Endodermal cell (in vitro differentiated cells): ENCODE measurements at regions not wholly inside any gene's neighbourhood (a gene's known extent, or its start where the extent isn't known, plus 50 kb on each side); places are given as distances from the start of the nearest gene placed in this dataset.

Experiments
- DNase-seq: peaks from one replicate; pipeline ENCODE4 v3.0.0-alpha.2; 2017
- H3K27ac ChIP-seq: 2 replicates; pipeline ENCODE4 v1.5.1; 2013; ENCODE audit warnings: mild to moderate bottlenecking, low read depth, low read length, moderate library complexity
- H3K27me3 ChIP-seq: 2 replicates; pipeline ENCODE4 v1.6.1; 2013; ENCODE audit warnings: mild to moderate bottlenecking, low read length, moderate library complexity; ENCODE audit not compliant: insufficient read depth, control insufficient read depth, poor library complexity, severe bottlenecking
- H3K36me3 ChIP-seq: 2 replicates; pipeline ENCODE4 v1.7.0; 2013; ENCODE audit warnings: mild to moderate bottlenecking, low read length, moderate library complexity; ENCODE audit not compliant: control insufficient read depth, insufficient read depth
- H3K4me1 ChIP-seq: one replicate; pipeline ENCODE4 v1.7.0; 2013; ENCODE audit warnings: low read length; ENCODE audit not compliant: control insufficient read depth, insufficient read depth
- H3K4me3 ChIP-seq: 2 replicates; pipeline ENCODE4 v1.5.1; 2013; ENCODE audit warnings: mild to moderate bottlenecking, low read length, moderate library complexity
- H3K9ac ChIP-seq: 2 replicates; pipeline ENCODE4 v1.6.1; 2013; ENCODE audit warnings: mild to moderate bottlenecking, low read length, moderate library complexity; ENCODE audit not compliant: poor library complexity, severe bottlenecking; ENCODE audit errors: extremely low read depth
- H3K9me3 ChIP-seq: 2 replicates; pipeline ENCODE4 v1.6.1; 2013; ENCODE audit warnings: mild to moderate bottlenecking, low read length, moderate library complexity; ENCODE audit not compliant: control insufficient read depth
- H3K27ac Mint-ChIP-seq: 2 replicates; pipeline ENCODE4 v1.8.0; 2020; ENCODE audit warnings: mixed read lengths
- H3K27me3 Mint-ChIP-seq: 2 replicates; pipeline ENCODE4 v1.8.0; 2021; ENCODE audit warnings: mild to moderate bottlenecking, mixed read lengths; ENCODE audit not compliant: insufficient read depth
- H3K36me3 Mint-ChIP-seq: 2 replicates; pipeline ENCODE4 v1.8.0; 2020; ENCODE audit warnings: low read depth, mixed read lengths
- H3K4me1 Mint-ChIP-seq: 2 replicates; pipeline ENCODE4 v1.8.0; 2020; ENCODE audit warnings: mixed read lengths
- H3K4me3 Mint-ChIP-seq: 2 replicates; pipeline ENCODE4 v1.8.0; 2020; ENCODE audit warnings: mild to moderate bottlenecking, moderate library complexity, mixed read lengths
- H3K9me3 Mint-ChIP-seq: 2 replicates; pipeline ENCODE4 v1.8.0; 2020; ENCODE audit warnings: mild to moderate bottlenecking, mixed read lengths
- WGBS, 2 experiments: methylation state at CpG; one replicate each; pipeline versions ENCODE4 v1.1.5 to v1.1.7; 2013; ENCODE audit warnings: missing lambda C conversion rate in 2 of 2, mixed read lengths in 1 of 2; ENCODE audit not compliant: insufficient coverage in 1 of 2, insufficient read length in 1 of 2; 5-methylcytosine and 5-hydroxymethylcytosine counted together
- TF ChIP-seq, protein P1 (sequence below): fragments of 200-600 bp; sonication (generic); conservative IDR thresholded peaks from 2 replicates; pipeline ENCODE4 v1.5.0; 2021; ENCODE audit warnings: antibody characterized with exemption, mild to moderate bottlenecking

DNA sequence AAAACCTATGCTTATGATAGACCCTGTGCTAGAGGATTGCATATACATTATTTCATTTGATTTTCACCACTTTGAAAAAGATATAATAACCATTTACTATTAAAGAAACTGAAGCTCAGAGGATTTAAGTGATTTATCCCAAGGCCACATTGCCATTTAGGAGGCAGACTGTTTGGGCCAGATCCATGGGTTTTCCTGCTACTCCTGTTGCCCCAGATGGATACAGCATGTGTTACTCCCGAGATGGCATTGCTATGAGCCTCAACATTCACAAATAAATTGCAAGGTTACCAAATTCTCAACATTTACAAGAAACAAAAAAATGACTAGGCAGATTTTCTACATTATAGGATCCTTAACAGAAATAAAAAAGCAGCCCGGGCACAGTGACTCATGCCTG is 322.1 kb upstream of the SOX9 start:
- Mint-ChIP-seq H3K4me1 (no peaks in the 10 kb centered on the region), H3K36me3 (no peaks in the 10 kb centered on the region), H3K27ac (no peak overlapping the region), H3K4me3 (no peak overlapping the region), H3K9me3 (peaks cover 5% of the 10 kb centered on the region), H3K27me3 (peaks cover 57% of the 10 kb centered on the region)
- H3K27me3 ChIP-seq, result peaks cover 59% of the 10 kb centered on the region
- peaks cover 4% of the 10 kb centered on the region for H3K4me1 ChIP-seq
- no peaks in the 10 kb centered on the region for H3K9me3 ChIP-seq
- TF ChIP-seq, protein P1, sequence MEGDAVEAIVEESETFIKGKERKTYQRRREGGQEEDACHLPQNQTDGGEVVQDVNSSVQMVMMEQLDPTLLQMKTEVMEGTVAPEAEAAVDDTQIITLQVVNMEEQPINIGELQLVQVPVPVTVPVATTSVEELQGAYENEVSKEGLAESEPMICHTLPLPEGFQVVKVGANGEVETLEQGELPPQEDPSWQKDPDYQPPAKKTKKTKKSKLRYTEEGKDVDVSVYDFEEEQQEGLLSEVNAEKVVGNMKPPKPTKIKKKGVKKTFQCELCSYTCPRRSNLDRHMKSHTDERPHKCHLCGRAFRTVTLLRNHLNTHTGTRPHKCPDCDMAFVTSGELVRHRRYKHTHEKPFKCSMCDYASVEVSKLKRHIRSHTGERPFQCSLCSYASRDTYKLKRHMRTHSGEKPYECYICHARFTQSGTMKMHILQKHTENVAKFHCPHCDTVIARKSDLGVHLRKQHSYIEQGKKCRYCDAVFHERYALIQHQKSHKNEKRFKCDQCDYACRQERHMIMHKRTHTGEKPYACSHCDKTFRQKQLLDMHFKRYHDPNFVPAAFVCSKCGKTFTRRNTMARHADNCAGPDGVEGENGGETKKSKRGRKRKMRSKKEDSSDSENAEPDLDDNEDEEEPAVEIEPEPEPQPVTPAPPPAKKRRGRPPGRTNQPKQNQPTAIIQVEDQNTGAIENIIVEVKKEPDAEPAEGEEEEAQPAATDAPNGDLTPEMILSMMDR, result no peak
- H3K4me3 ChIP-seq, result no peak overlapping the region
- WGBS, 2 experiments, result 89 to 100% methylated on average over 1 to 2 of the region's 2 CpGs
- H3K9ac ChIP-seq, result no peak overlapping the region
- no peaks in the 10 kb centered on the region for H3K36me3 ChIP-seq
- H3K27ac ChIP-seq, result no peak overlapping the region
- no peak for DNase-seq

DNA sequence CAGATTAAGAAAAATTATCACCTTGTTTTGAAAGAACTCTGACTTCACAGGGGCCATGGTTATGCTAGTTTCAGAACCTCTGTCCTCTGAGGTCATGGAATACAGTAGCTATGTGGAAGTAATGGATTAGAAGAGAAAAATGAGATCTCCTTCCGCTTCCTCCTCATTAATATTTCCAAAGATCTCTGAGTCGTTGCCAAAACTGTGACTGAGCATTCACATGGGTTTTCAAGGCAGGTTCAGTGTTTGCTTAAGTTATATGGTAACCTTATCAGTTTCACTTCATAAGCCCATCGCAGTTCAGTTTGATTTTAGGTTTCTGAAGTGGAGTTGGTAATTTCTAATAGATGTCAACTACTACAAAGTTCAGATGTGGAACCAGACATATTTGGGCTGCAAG is 321.2 kb upstream of the SOX9 start:
- WGBS, 2 experiments, result 94% methylated on average over 3 of the region's 3 CpGs; no CpG with 5 or more reads in 1 of the 2 experiments
- Mint-ChIP-seq H3K27me3 (peaks cover 55% of the 10 kb centered on the region), H3K4me1 (no peaks in the 10 kb centered on the region), H3K36me3 (no peaks in the 10 kb centered on the region), H3K27ac (no peak overlapping the region), H3K4me3 (no peak overlapping the region), H3K9me3 (peaks cover 5% of the 10 kb centered on the region)
- Histone ChIP-seq H3K36me3 (no peaks in the 10 kb centered on the region), H3K4me3 (no peak overlapping the region), H3K9ac (no peak overlapping the region), H3K9me3 (no peaks in the 10 kb centered on the region), H3K27ac (no peak overlapping the region), H3K4me1 (peaks cover 4% of the 10 kb centered on the region), H3K27me3 (peaks cover 59% of the 10 kb centered on the region)
- DNase-seq, result no peak
- TF ChIP-seq, protein P1, result no peak

GRCh38 chr17:71801301-71801700 is 319.5 kb upstream of the SOX9 start:
- H3K4me3 ChIP-seq, result no peak overlapping the region
- no peak overlapping the region for H3K4me3 Mint-ChIP-seq
- H3K4me1 ChIP-seq, result peaks cover 4% of the 10 kb centered on the region
- DNase-seq, result no peak
- peaks cover 45% of the 10 kb centered on the region for H3K27me3 ChIP-seq
- H3K9me3 ChIP-seq, result no peaks in the 10 kb centered on the region
- H3K27me3 Mint-ChIP-seq, result peaks cover 47% of the 10 kb centered on the region
- peak overlapping the region; percentile 51 for H3K27ac ChIP-seq
- no peak overlapping the region for H3K9ac ChIP-seq
- no peaks in the 10 kb centered on the region for H3K4me1 Mint-ChIP-seq
- peaks cover 2% of the 10 kb centered on the region for H3K9me3 Mint-ChIP-seq
- TF ChIP-seq, protein P1, result no peak
- H3K36me3 Mint-ChIP-seq, result no peaks in the 10 kb centered on the region
- WGBS, 2 experiments, result 77 to 91% methylated on average over 5 to 6 of the region's 6 CpGs
- H3K36me3 ChIP-seq, result no peaks in the 10 kb centered on the region
- no peak overlapping the region for H3K27ac Mint-ChIP-seq
